Activated B cell treated with CpG ODN at 0.5 μM for 24 hours (primary cell): ENCODE measurements at regions not wholly inside any gene's neighbourhood (a gene's known extent, or its start where the extent isn't known, plus 50 kb on each side); places are given as distances from the start of the nearest gene placed in this dataset.

ENCODE experiments used
- ATAC-seq: fragments of 200-7000 bp; cut with Tn5 transposase; one replicate; pipeline ENCODE4 v1.10.0; 2021; ENCODE audit warnings: low read depth, mild to moderate bottlenecking, moderate library complexity
- CTCF ChIA-PET: fragments of 350-600 bp; sonication (Branson Sonifier 250); formaldehyde crosslinking; loops from one replicate; lab custom pipeline; 2021; ENCODE audit warnings: antibody characterized with exemption; lab: Charles Lee
- POLR2A ChIA-PET: fragments of 350-600 bp; sonication (Branson Sonifier 250); formaldehyde crosslinking; loops from one replicate; lab custom pipeline; 2021; ENCODE audit warnings: antibody characterized with exemption; lab: Charles Lee
- DNase-seq: peaks from one replicate; pipeline ENCODE4 v3.0.0; 2022
- H3K27ac Mint-ChIP-seq: one replicate; pipeline ENCODE4 v1.8.0; 2020; ENCODE audit warnings: mixed read lengths
- H3K27me3 Mint-ChIP-seq: one replicate; pipeline ENCODE4 v1.8.0; 2021; ENCODE audit warnings: mixed read lengths
- H3K36me3 Mint-ChIP-seq: one replicate; pipeline ENCODE4 v1.8.0; 2021; ENCODE audit warnings: low read depth, mixed read lengths
- H3K4me1 Mint-ChIP-seq: one replicate; pipeline ENCODE4 v1.8.0; 2021; ENCODE audit warnings: mixed read lengths
- H3K4me3 Mint-ChIP-seq: one replicate; pipeline ENCODE4 v1.8.0; 2020; ENCODE audit warnings: mild to moderate bottlenecking, mixed read lengths
- H3K9me3 Mint-ChIP-seq: one replicate; pipeline ENCODE4 v1.8.0; 2020; ENCODE audit warnings: mixed read lengths
- CTCF ChIP-seq: fragments of 200-600 bp; IDR thresholded peaks from one replicate; pipeline ENCODE4 v1.8.0; 2022; ENCODE audit warnings: antibody characterized with exemption, mild to moderate bottlenecking
- intact Hi-C: fragments of 100-400 bp; cut with micrococcal nuclease; formaldehyde crosslinking; loops from one replicate; pipeline ENCODE4 v1.15.1; 2024

DNA sequence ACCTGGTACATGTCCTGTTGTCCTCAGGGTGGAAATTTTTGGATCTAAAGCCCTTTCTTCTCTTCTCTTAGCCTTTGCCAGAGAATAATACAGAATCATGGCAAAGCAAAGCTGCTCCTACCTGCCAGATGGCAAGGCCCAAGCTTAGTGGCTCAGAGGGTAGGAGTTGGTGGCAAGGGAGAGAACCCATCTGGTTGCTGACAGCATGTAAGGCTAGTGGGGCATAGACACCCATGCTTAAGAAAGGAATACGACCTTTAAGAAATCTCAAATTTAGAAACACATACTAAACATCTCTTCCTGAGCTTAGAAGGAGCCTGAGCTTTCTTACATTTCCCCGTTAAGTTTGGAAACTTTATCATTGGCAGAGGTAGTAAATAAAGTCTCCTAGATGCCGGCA lies 395.0 kb upstream of the SOX9 start:
- CTCF ChIA-PET = no interaction called here
- POLR2A ChIA-PET = no interaction called here
- Mint-ChIP-seq H3K36me3 (no peaks in the 10 kb centered on the region), H3K4me1 (no peaks in the 10 kb centered on the region), H3K27me3 (no peaks in the 10 kb centered on the region), H3K27ac (no peak overlapping the region), H3K9me3 (peaks cover 7% of the 10 kb centered on the region), H3K4me3 (no peak overlapping the region)
- ATAC-seq = no peak
- no peak for TF ChIP-seq CTCF
- DNase-seq = no peak
- intact Hi-C loops = no loop called here

- Mint-ChIP-seq H3K27ac (no peak overlapping the region), H3K27me3 (no peaks in the 10 kb centered on the region), H3K4me1 (no peaks in the 10 kb centered on the region), H3K36me3 (no peaks in the 10 kb centered on the region), H3K9me3 (peaks cover 7% of the 10 kb centered on the region), H3K4me3 (no peak overlapping the region)
- POLR2A ChIA-PET = no interaction called here
- TF ChIP-seq CTCF = no peak
- CTCF ChIA-PET = no interaction called here
- intact Hi-C loops = no loop called here
- DNase-seq (no peak), ATAC-seq (no peak)
These were observed 394.5 kb upstream of the SOX9 start for GRCh38 chr17:71726341-71726740.

DNA sequence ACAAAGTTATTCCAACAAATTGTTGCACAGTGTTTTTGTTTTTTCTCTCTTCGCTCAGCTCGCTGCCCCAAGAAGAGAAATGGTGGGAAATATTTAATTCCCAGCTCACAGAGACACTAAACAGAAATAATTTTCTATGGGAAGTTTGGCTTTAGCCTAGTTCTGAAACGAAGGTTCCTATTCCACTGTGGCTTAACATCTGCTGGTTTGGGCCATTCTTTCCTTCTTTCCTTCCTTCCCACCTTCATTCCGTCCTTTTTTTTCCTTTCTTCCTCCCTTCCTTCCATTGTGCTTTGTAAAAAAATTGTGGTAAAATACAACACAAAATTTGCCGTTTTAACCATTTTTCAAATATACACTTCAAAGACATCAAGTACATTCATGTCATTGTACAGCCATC lies 393.5 kb upstream of the SOX9 start:
- no peak for ATAC-seq

GRCh38 chr17:71727723-71728122 lies 393.1 kb upstream of the SOX9 start:
- CTCF ChIA-PET = no interaction called here
- Mint-ChIP-seq H3K27me3 (no peaks in the 10 kb centered on the region), H3K27ac (no peak overlapping the region), H3K9me3 (peaks cover 7% of the 10 kb centered on the region), H3K36me3 (no peaks in the 10 kb centered on the region), H3K4me3 (no peak overlapping the region), H3K4me1 (no peaks in the 10 kb centered on the region)
- intact Hi-C loops = no loop called here
- POLR2A ChIA-PET = no interaction called here
- TF ChIP-seq CTCF = no peak
- DNase-seq (no peak), ATAC-seq (no peak)

More for the DNA sequence above, 393.5 kb upstream of the SOX9 start:
- Mint-ChIP-seq H3K36me3 (no peaks in the 10 kb centered on the region), H3K9me3 (peaks cover 7% of the 10 kb centered on the region), H3K4me1 (no peaks in the 10 kb centered on the region), H3K27me3 (no peaks in the 10 kb centered on the region), H3K4me3 (no peak overlapping the region), H3K27ac (no peak overlapping the region)
- TF ChIP-seq CTCF = no peak
- CTCF ChIA-PET = no interaction called here
- intact Hi-C loops = no loop called here
- POLR2A ChIA-PET = no interaction called here
- no peak for DNase-seq

- intact Hi-C loops = loop anchor here (10.0 kb wide), 1 partner anchor 56 kb away; no protein-coding TSS in a partner anchor
- DNase-seq (no peak), ATAC-seq (no peak)
- POLR2A ChIA-PET = no interaction called here
- TF ChIP-seq CTCF = no peak
- H3K27ac Mint-ChIP-seq = no peak overlapping the region
- no peaks in the 10 kb centered on the region for H3K36me3 Mint-ChIP-seq
- H3K27me3 Mint-ChIP-seq = no peaks in the 10 kb centered on the region
- no peak overlapping the region for H3K4me3 Mint-ChIP-seq
- H3K9me3 Mint-ChIP-seq = peaks cover 6% of the 10 kb centered on the region
- no peaks in the 10 kb centered on the region for H3K4me1 Mint-ChIP-seq
- CTCF ChIA-PET = no interaction called here
These were observed 389.9 kb upstream of the SOX9 start for GRCh38 chr17:71730871-71731270.
